GM10266 (cell line): ENCODE measurements at regions not wholly inside any gene's neighbourhood (a gene's known extent, or its start where the extent isn't known, plus 50 kb on each side); places are given as distances from the start of the nearest gene placed in this dataset.

Experiments
- DNase-seq: peaks from one replicate; pipeline ENCODE4 v3.0.0; 2012; ENCODE audit errors: extremely low spot score
- TF ChIP-seq, protein P1 (sequence below): IDR thresholded peaks from 2 replicates; pipeline ENCODE4 v1.5.1; 2012; ENCODE audit warnings: mild to moderate bottlenecking, low read depth; ENCODE audit not compliant: control insufficient read depth, insufficient read depth; ENCODE audit errors: missing control alignments

DNA sequence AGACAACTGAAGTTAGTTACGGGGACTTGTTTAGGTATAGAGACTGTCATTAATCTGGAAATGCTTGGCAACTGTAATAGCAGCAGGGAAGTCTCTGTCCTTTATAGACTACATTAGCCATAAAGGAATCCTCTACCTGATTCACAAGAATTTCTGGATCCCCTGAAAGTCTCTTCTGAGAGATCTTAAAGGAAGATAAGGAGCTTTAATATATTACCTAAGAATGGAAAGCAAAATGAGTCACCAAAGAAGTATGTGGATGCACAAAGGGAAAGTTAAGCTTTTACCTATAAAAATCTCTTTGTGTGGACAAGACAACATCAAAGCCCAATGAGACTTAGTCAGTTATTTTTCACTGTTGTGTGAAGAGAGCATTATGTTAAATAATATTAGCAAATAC, 92.2 kb upstream of the RSPO3 start:
- DNase-seq = no peak
- TF ChIP-seq, protein P1, sequence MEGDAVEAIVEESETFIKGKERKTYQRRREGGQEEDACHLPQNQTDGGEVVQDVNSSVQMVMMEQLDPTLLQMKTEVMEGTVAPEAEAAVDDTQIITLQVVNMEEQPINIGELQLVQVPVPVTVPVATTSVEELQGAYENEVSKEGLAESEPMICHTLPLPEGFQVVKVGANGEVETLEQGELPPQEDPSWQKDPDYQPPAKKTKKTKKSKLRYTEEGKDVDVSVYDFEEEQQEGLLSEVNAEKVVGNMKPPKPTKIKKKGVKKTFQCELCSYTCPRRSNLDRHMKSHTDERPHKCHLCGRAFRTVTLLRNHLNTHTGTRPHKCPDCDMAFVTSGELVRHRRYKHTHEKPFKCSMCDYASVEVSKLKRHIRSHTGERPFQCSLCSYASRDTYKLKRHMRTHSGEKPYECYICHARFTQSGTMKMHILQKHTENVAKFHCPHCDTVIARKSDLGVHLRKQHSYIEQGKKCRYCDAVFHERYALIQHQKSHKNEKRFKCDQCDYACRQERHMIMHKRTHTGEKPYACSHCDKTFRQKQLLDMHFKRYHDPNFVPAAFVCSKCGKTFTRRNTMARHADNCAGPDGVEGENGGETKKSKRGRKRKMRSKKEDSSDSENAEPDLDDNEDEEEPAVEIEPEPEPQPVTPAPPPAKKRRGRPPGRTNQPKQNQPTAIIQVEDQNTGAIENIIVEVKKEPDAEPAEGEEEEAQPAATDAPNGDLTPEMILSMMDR = no peak

DNA sequence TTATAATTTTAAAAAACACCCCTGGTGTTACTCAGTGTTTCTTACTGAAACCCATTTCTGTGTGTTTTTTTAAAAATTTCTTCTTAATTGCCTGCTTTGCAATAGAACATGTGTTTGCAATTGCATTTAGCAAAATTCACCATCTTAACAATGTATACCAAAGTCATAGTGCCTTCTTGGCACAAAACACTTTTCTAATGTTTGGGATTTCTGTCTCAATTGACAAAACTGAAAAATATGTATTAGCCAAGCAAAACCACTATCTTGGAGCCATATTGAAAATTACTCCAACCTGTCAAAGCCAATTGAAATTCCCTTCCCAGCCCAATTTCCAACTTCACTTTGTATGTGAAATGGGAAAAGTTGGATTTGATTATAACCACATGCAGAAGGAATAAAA, 88.4 kb upstream of the RSPO3 start:
- DNase-seq = no peak
- TF ChIP-seq, protein P1 = no peak

DNA sequence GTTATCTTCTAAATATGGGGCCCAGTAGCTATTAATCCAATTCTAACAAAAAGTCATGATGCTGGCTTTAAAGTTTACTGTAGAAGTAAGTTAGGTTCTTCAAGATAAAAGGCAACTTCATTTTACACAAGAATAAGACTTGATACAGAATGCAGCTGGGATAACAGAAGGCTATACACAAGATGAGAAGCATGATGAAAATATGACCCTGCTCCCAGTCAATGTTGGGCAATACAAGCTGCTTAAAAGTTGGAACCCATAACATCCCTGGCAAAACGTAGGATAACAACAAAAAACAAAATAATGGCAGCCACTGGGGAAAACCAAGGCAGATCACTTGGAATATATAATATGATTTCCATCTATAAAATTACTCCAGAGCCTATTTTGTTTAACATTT, 87.6 kb upstream of the RSPO3 start:
- no peak for DNase-seq
- TF ChIP-seq, protein P1 = no peak

DNA sequence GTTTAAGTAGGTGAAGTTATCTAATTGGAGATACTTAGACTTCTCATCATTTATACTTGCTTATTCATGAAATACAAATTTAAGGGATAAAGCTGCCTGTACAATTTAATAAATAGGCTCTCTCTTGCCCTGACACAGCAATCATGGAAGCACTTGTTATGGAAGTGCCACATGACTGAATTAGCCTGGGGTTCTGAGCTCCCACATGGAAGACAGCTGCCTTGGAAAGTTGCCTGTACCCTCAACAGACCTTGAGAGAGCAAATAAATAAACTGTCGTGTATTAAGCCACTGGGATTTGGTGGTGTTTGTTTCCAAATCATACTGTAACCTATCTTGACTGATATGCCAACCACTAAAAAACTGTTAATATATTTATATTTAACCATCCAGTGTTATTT, 87.0 kb upstream of the RSPO3 start:
- DNase-seq = no peak

DNA sequence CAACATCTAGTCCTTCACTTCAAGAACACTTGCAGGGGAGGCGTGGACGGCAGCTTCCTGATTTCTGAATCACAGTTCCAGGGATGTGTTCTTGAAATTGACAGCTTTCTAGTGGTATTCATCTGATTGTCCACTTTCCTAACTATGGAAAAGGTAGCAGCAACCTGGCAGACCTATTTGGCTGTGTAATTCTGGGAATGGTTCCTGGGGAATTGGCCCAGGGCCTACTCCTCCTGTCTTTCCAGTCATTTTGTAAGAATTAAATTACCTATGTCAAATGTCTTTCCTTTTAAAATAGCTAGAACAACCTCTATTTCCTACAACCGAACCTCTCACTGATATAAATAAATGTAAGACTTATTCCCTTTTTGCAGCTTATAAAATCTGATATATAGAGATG, 85.5 kb upstream of the RSPO3 start:
- TF ChIP-seq, protein P1 = no peak
- no peak for DNase-seq

More for the DNA sequence above, 87.0 kb upstream of the RSPO3 start:
- TF ChIP-seq, protein P1 = no peak

DNA sequence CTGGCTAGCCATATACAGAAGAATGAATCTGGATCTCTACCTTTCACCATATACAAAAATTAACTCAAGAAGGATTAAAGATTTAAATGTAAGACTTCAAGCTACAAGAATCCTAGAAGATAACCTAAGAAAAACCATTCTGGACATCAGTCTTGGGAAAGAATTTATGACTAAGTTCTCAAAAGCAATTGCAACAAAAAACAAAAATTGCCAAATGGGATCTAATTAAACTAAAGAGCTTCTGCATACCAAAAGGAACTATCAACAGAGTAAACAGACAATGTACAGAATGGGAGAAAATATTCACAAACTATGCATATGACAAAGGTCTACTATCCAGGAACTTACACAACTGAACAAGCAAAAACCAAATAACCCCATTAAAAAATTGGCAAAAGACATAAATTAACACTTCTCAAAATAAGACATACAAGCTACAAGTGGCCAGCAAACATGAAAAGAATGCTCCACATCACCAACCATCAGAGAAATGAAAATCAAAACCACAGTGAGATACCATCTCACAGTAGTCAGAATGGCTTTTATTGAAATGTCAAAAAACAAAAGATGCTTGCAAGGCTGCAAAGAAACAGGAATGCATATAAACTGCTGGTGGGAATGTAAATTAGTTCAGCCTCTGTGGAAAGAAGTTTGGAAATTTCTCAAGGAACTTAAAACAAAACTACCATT, 66.8 kb upstream of the RSPO3 start:
- TF ChIP-seq, protein P1 = no peak
- no peak for DNase-seq

DNA sequence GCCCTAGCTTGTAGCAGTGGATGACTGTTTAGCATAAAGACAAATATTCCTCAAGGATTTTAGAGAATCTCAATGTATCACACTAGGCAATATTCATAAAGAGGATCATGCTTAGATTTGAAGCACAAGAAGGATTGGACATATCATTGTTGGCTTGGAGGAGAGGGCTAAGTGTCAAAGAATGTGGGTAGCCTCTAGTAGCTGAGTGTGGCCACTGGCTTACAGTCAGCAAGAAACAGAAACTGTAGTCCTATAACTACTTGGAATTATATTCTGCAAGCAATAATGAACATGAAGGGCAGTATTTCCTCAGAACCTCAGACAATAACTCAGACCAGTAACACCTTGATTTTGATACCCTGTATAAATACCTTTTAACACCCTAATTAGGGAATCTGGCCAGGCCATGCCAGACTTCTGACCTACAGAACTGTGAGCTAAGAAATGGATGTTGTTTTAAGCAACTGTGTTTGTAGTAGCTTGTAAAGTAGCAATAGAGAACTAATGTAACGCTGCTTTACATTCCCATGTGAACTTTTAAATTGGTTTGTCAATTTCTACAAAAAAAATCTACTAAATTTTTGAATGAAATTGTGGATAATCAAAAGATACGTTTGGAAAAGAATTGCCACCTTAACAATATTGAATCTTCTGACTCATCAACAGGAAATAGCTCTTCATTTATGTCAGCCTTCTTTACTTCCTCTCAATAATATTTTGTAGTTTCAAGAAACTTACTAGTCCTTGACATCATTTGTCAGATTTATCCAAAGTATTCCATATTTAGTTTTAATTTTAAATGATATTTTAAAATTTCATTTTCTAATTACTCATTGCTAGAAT, 65.2 kb upstream of the RSPO3 start:
- TF ChIP-seq, protein P1 = no peak
- DNase-seq = no peak
